ENCODE measurements at regions not wholly inside any gene's neighbourhood (a gene's known extent, or its start where the extent isn't known, plus 50 kb on each side); places are given as distances from the start of the nearest gene placed in this dataset.

GRCh38 chr9:91158286-91158685 lies 203.4 kb downstream of the AUH start:
- TF ChIP-seq CTCF (IDR thresholded peaks at IDR 0.05) (no peak), EZH2 (IDR thresholded peaks at IDR 0.05; ENCODE audit: borderline replicate concordance, insufficient read depth, low read depth, low read length, poor library complexity, severe bottlenecking) (no peak)
